IMR-90 (cell line): ENCODE measurements at regions not wholly inside any gene's neighbourhood (a gene's known extent, or its start where the extent isn't known, plus 50 kb on each side); places are given as distances from the start of the nearest gene placed in this dataset.

Experiments
- ATAC-seq: fragments of 200-7000 bp; cut with Tn5 transposase; 2 replicates; pipeline ENCODE4 v1.9.1; 2020; ENCODE audit warnings: low read depth, mild to moderate bottlenecking, moderate library complexity
- BruUV-seq: library from RNA; stranded (reverse); fragments of 400-500 nt; replicated peaks from 2 replicates; lab custom pipeline; 2021; lab: Mats Ljungman, UMichigan
- CTCF ChIA-PET: fragments of 300-600 bp; formaldehyde crosslinking; extraction: SDS; loops from one replicate; lab custom pipeline; 2021; ENCODE audit warnings: antibody characterized with exemption; lab: Yijun Ruan, JAX
- POLR2A ChIA-PET: fragments of 300-600 bp; sonication (Branson Sonifier 250); formaldehyde crosslinking; loops from one replicate; lab custom pipeline; 2022; ENCODE audit warnings: antibody characterized with exemption; ENCODE audit not compliant: unreplicated experiment; lab: Charles Lee
- DNase-seq: peaks from one replicate; pipeline ENCODE4 v3.0.0; 2013
- H2AFZ ChIP-seq: replicated peaks from 2 replicates; pipeline ENCODE3; 2013; ENCODE audit warnings: low read length, mild to moderate bottlenecking; ENCODE audit not compliant: poor library complexity
- H2AK5ac ChIP-seq: 2 replicates; pipeline ENCODE4 v1.6.1; 2013; ENCODE audit warnings: low read depth, low read length, inconsistent platforms
- H2AK9ac ChIP-seq: replicated peaks from 2 replicates; pipeline ENCODE3; 2013; ENCODE audit warnings: mild to moderate bottlenecking, low read depth, low read length, moderate library complexity; ENCODE audit not compliant: poor library complexity
- H2BK120ac ChIP-seq: 2 replicates; pipeline ENCODE4 v1.6.1; 2013; ENCODE audit warnings: low read depth, low read length, inconsistent platforms
- H2BK15ac ChIP-seq: 3 replicates; pipeline ENCODE4 v1.6.1; 2013; ENCODE audit warnings: low read depth, low read length, inconsistent platforms
- H2BK20ac ChIP-seq: 2 replicates; pipeline ENCODE4 v1.6.1; 2013; ENCODE audit warnings: low read depth, mild to moderate bottlenecking, inconsistent platforms, low read length, moderate library complexity
- H2BK5ac ChIP-seq: 2 replicates; pipeline ENCODE4 v1.6.1; 2013; ENCODE audit warnings: mild to moderate bottlenecking, low read depth, low read length, inconsistent platforms; ENCODE audit not compliant: poor library complexity, severe bottlenecking
- H3K14ac ChIP-seq: replicated peaks from 2 replicates; pipeline ENCODE4 v1.6.1; 2013; ENCODE audit warnings: low read depth, low read length, inconsistent platforms
- H3K18ac ChIP-seq: 2 replicates; pipeline ENCODE4 v1.6.1; 2013; ENCODE audit warnings: low read depth, low read length, control low read depth
- H3K23ac ChIP-seq: 2 replicates; pipeline ENCODE4 v1.6.1; 2013; ENCODE audit warnings: low read depth, low read length, inconsistent platforms
- H3K27ac ChIP-seq: 2 replicates; pipeline ENCODE4 v1.5.1; 2013; ENCODE audit warnings: mild to moderate bottlenecking, control low read depth, low read length; ENCODE audit not compliant: insufficient read depth
- H3K27me3 ChIP-seq: 2 replicates; pipeline ENCODE4 v1.6.1; 2013; ENCODE audit warnings: low read length; ENCODE audit not compliant: control insufficient read depth, insufficient read depth
- H3K36me3 ChIP-seq: 2 replicates; pipeline ENCODE4 v1.6.1; 2013; ENCODE audit warnings: low read length, mixed read lengths; ENCODE audit not compliant: control insufficient read depth, insufficient read depth
- H3K4ac ChIP-seq: 2 replicates; pipeline ENCODE4 v1.6.1; 2013; ENCODE audit warnings: low read depth, low read length, inconsistent platforms
- H3K4me1 ChIP-seq: 2 replicates; pipeline ENCODE4 v1.6.1; 2013; ENCODE audit warnings: low read length, mixed read lengths; ENCODE audit not compliant: control insufficient read depth, insufficient read depth
- H3K4me2 ChIP-seq: 2 replicates; pipeline ENCODE4 v1.6.1; 2013; ENCODE audit warnings: low read depth, mild to moderate bottlenecking, control low read depth, low read length, moderate library complexity
- H3K4me3 ChIP-seq: 2 replicates; pipeline ENCODE4 v1.5.1; 2013; ENCODE audit warnings: low read depth, mild to moderate bottlenecking, control low read depth, low read length, moderate library complexity; ENCODE audit not compliant: insufficient read depth
- H3K56ac ChIP-seq: 2 replicates; pipeline ENCODE4 v1.6.1; 2013; ENCODE audit warnings: low read length, inconsistent platforms; ENCODE audit not compliant: insufficient read depth; ENCODE audit errors: extremely low read depth
- H3K79me1 ChIP-seq, 2 experiments: 2 replicates each; pipeline ENCODE4 v1.6.1; 2013; ENCODE audit warnings: low read length in 2 of 2, inconsistent platforms in 1 of 2, low read depth in 1 of 2
- H3K9ac ChIP-seq: 2 replicates; pipeline ENCODE4 v1.6.1; 2013; ENCODE audit warnings: low read depth, low read length, control low read depth
- H3K9me1 ChIP-seq: 2 replicates; pipeline ENCODE4 v1.6.1; 2013; ENCODE audit warnings: low read length, inconsistent platforms; ENCODE audit not compliant: insufficient read depth
- H3K9me3 ChIP-seq: 2 replicates; pipeline ENCODE4 v1.6.1; 2013; ENCODE audit warnings: low read length; ENCODE audit not compliant: control insufficient read depth, insufficient read depth
- H4K20me1 ChIP-seq: 2 replicates; pipeline ENCODE4 v1.6.1; 2013; ENCODE audit warnings: low read length, inconsistent platforms; ENCODE audit not compliant: insufficient read depth
- H4K5ac ChIP-seq: 2 replicates; pipeline ENCODE4 v1.6.1; 2013; ENCODE audit warnings: mild to moderate bottlenecking, low read depth, low read length, control low read depth
- H4K8ac ChIP-seq, 2 experiments: 2 replicates each; pipeline ENCODE4 v1.6.1; 2013; ENCODE audit warnings: low read depth in 2 of 2, low read length in 2 of 2, control low read depth in 1 of 2, inconsistent platforms in 1 of 2
- H4K91ac ChIP-seq: 2 replicates; pipeline ENCODE4 v1.6.1; 2013; ENCODE audit warnings: low read depth, low read length, inconsistent platforms; ENCODE audit not compliant: insufficient read depth
- BHLHE40 ChIP-seq: fragments of 150-350 bp; IDR thresholded peaks from 2 replicates; pipeline ENCODE4 v1.6.1; 2016; ENCODE audit warnings: mild to moderate bottlenecking, low read depth, low read length
- CEBPB ChIP-seq: IDR thresholded peaks from 2 replicates; pipeline ENCODE4 v1.6.1; 2012; ENCODE audit warnings: low read depth, low read length, improper control_type of control experiment
- CHD1 ChIP-seq: IDR thresholded peaks from 2 replicates; pipeline ENCODE4 v1.6.1; 2012; ENCODE audit warnings: low read depth, low read length, improper control_type of control experiment
- CTCF ChIP-seq: conservative IDR thresholded peaks from 2 replicates; pipeline ENCODE4 v1.5.1; 2012; ENCODE audit warnings: mild to moderate bottlenecking, low read depth, low read length, improper control_type of control experiment
- ELK1 ChIP-seq: fragments of 150-350 bp; IDR thresholded peaks from 2 replicates; pipeline ENCODE4 v1.6.1; 2016; ENCODE audit warnings: low read depth, mild to moderate bottlenecking, low read length, moderate library complexity, borderline replicate concordance
- FOS ChIP-seq: fragments of 150-350 bp; IDR thresholded peaks from 2 replicates; pipeline ENCODE4 v1.6.1; 2016; ENCODE audit warnings: low read depth, low read length
- MAFK ChIP-seq: IDR thresholded peaks from 2 replicates; pipeline ENCODE4 v1.6.1; 2012; ENCODE audit warnings: low read depth, low read length, improper control_type of control experiment
- MAZ ChIP-seq: IDR thresholded peaks from 2 replicates; pipeline ENCODE4 v1.6.1; 2012; ENCODE audit warnings: low read depth, mild to moderate bottlenecking, low read length, improper control_type of control experiment, moderate library complexity, borderline replicate concordance
- MXI1 ChIP-seq: IDR thresholded peaks from 2 replicates; pipeline ENCODE4 v1.6.1; 2012; ENCODE audit warnings: low read depth, mild to moderate bottlenecking, low read length, moderate library complexity, borderline replicate concordance
- NFE2L2 ChIP-seq: fragments of 150-350 bp; IDR thresholded peaks from 2 replicates; pipeline ENCODE4 v1.6.1; 2016; ENCODE audit warnings: low read depth, mild to moderate bottlenecking, low read length
- POLR2A ChIP-seq: IDR thresholded peaks from 2 replicates; pipeline ENCODE4 v1.6.1; 2012; ENCODE audit warnings: mild to moderate bottlenecking, low read depth, low read length
- RAD21 ChIP-seq: IDR thresholded peaks from 2 replicates; pipeline ENCODE4 v1.6.1; 2012; ENCODE audit warnings: low read length, improper control_type of control experiment
- RCOR1 ChIP-seq: IDR thresholded peaks from 2 replicates; pipeline ENCODE4 v1.6.1; 2012; ENCODE audit warnings: mild to moderate bottlenecking, low read length, improper control_type of control experiment; ENCODE audit not compliant: insufficient replicate concordance
- RFX5 ChIP-seq: IDR thresholded peaks from 2 replicates; pipeline ENCODE4 v1.8.0; 2012; ENCODE audit warnings: low read depth, mild to moderate bottlenecking, low read length, moderate library complexity
- SMC3 ChIP-seq: fragments of 150-350 bp; IDR thresholded peaks from 2 replicates; pipeline ENCODE4 v1.6.1; 2016; ENCODE audit warnings: low read depth, mild to moderate bottlenecking, antibody characterized with exemption, low read length, moderate library complexity
- USF2 ChIP-seq: fragments of 150-350 bp; IDR thresholded peaks from 2 replicates; pipeline ENCODE4 v1.6.1; 2017; ENCODE audit warnings: mild to moderate bottlenecking, antibody characterized with exemption, low read length, low read depth
- WGBS, 2 experiments: methylation state at CpG; one replicate each; pipeline versions ENCODE4 v1.1.5 to v1.1.7; 2013; ENCODE audit warnings: missing lambda C conversion rate in 2 of 2; ENCODE audit not compliant: insufficient read length in 1 of 2; ENCODE audit errors: extremely low coverage in 2 of 2; 5-methylcytosine and 5-hydroxymethylcytosine counted together
- dilution Hi-C: fragments of 300-500 bp; cut with HindIII; formaldehyde crosslinking; loops from one replicate; pipeline ENCODE4 v1.14.3; 2018; ENCODE audit warnings: low sequenced_read_pairs; ENCODE audit not compliant: unreplicated experiment
- in situ Hi-C: fragments of 300-500 bp; cut with MboI; formaldehyde crosslinking; loops from 3 replicates; pipeline ENCODE4 v1.14.3; 2019; ENCODE audit warnings: low sequenced_read_pairs, inconsistent platforms, mixed read lengths
- intact Hi-C: fragments of 100-400 bp; cut with micrococcal nuclease; formaldehyde crosslinking; loops from 2 replicates; pipeline ENCODE4 v1.10.0; 2022

- H3K4ac ChIP-seq: no peak overlapping the region
- H2BK5ac ChIP-seq: no peak overlapping the region
- no peak overlapping the region for H2BK15ac ChIP-seq
- no peak overlapping the region for H2AK9ac ChIP-seq
- no peak overlapping the region for H3K56ac ChIP-seq
- no peak overlapping the region for H4K5ac ChIP-seq
- TF ChIP-seq MAZ (no peak), NFE2L2 (no peak), CTCF (no peak), CEBPB (no peak), MAFK (no peak), BHLHE40 (no peak), POLR2A (no peak), RAD21 (no peak), SMC3 (no peak), CHD1 (no peak), RCOR1 (no peak), MXI1 (no peak), RFX5 (no peak), ELK1 (no peak), FOS (no peak), USF2 (no peak)
- no peak overlapping the region for H2AFZ ChIP-seq
- no peak overlapping the region for H2AK5ac ChIP-seq
- no peaks in the 10 kb centered on the region for H3K4me1 ChIP-seq
- ATAC-seq (no peak), DNase-seq (no peak)
- H3K14ac ChIP-seq: no peak overlapping the region
- H2BK20ac ChIP-seq: no peak overlapping the region
- no peak overlapping the region for H3K18ac ChIP-seq
- no peak overlapping the region for H3K27ac ChIP-seq
- WGBS, 2 experiments: no CpG with 5 or more reads among the region's 2 CpGs
- no peak overlapping the region for H4K91ac ChIP-seq
- no peak overlapping the region for H2BK120ac ChIP-seq
- H3K4me2 ChIP-seq: no peak overlapping the region
- dilution Hi-C loops (no loop called here), intact Hi-C loops (no loop called here), in situ Hi-C loops (no loop called here)
- H3K23ac ChIP-seq: no peak overlapping the region
- H4K8ac ChIP-seq: no peak overlapping the region
- H3K36me3 ChIP-seq: no peaks in the 10 kb centered on the region
- no peaks in the 10 kb centered on the region for H4K20me1 ChIP-seq
- H3K9ac ChIP-seq: no peak overlapping the region
- no TSS peak for BruUV-seq
- H3K9me3 ChIP-seq: no peaks in the 10 kb centered on the region; the same call in 1 of the 2 replicates
- ChIA-PET POLR2A (no interaction called here), CTCF (interaction anchor here (1.7 kb wide), 1 partner anchor 54 kb away, joined by 5 read pairs; the partner anchor contains the start of gene RASGRP1)
- H3K9me1 ChIP-seq: no peaks in the 10 kb centered on the region
- H3K79me1 ChIP-seq: no peaks in the 10 kb centered on the region
- peaks cover 53% of the 10 kb centered on the region for H3K27me3 ChIP-seq
- no peak overlapping the region for H3K4me3 ChIP-seq
Measured at GRCh38 chr15:38617831-38618230, 53.2 kb upstream of the RASGRP1 start.
